ENCODE measurements at regions not wholly inside any gene's neighbourhood (a gene's known extent, or its start where the extent isn't known, plus 50 kb on each side); places are given as distances from the start of the nearest gene placed in this dataset.

DNA sequence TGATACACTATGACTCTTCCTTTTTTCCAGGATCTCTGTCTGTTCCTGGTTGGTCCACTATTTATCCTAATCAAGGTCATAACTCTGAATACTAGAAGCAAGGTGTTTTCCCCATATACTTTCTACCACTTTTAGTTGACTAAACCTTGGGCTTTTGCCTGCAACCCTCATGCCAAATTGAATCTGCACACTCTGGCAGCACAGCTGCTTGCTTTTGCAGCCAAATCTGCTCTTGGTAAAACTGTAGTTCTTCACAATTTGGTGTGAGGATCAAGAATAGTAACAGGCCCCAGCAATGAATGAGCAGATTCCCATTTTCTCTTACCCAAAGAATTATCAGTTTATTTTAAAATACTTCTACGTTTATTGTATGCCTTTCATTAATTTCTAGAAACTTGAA is 586.5 kb upstream of the CNTN5 start:
- TF ChIP-seq CTCF (IDR thresholded peaks at IDR 0.05): no peak
- TF ChIP-seq POLR2A (IDR thresholded peaks at IDR 0.05): no peak
